ENCODE measurements at regions not wholly inside any gene's neighbourhood (a gene's known extent, or its start where the extent isn't known, plus 50 kb on each side); places are given as distances from the start of the nearest gene placed in this dataset.

GRCh38 chr16:74232806-74233465 is 63.7 kb upstream of the PSMD7 start:
- DNase-seq, result no peak

DNA sequence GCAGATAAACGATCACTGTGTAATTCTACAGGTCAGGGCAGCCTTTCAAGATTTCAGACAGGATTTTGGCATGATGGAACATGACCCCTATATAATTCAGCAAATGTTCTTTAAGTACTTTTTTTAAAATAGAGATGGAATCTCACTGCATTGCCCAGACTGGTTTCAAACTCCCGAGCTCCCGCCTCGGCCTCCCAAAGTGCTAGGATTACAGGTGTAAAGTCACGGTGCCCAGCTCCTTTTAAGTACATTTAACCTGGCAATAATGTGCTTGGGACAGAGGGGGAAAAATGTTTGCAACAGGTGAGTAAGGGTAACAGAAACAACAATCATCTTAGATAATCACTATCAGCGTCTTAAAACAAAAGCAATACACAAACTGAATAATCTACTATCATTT is 66.5 kb upstream of the PSMD7 start:
- DNase-seq, result no peak

- DNase-seq, result peak; percentile 13
Measured at GRCh38 chr16:74226338-74226954, 70.2 kb upstream of the PSMD7 start.

GRCh38 chr16:74224828-74225612 is 71.6 kb upstream of the PSMD7 start:
- no peak for DNase-seq

- DNase-seq, result no peak
Measured at GRCh38 chr16:74221828-74222227, 74.8 kb upstream of the PSMD7 start.

DNA sequence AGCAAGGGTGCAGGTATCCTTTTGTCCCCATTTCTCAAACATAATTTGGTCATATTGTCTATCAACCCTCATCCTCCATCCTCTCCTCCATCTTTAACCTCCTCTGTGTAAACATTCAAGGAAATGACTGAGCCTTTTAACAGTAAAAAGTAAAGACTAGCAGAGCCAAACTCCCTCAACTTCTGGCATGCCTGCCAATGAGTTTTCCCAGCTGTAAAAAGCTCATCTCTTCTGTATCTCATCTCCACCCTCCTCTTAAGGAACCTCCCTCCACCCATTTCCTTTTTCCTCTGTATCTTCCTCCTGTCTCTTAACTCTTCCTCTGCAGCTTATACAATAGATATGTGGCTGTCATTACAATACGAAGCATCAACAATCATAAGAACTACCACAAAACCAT is 76.9 kb upstream of the PSMD7 start:
- no peak for DNase-seq

GRCh38 chr16:74218871-74219270 is 77.7 kb upstream of the PSMD7 start:
- DNase-seq, result no peak

DNA sequence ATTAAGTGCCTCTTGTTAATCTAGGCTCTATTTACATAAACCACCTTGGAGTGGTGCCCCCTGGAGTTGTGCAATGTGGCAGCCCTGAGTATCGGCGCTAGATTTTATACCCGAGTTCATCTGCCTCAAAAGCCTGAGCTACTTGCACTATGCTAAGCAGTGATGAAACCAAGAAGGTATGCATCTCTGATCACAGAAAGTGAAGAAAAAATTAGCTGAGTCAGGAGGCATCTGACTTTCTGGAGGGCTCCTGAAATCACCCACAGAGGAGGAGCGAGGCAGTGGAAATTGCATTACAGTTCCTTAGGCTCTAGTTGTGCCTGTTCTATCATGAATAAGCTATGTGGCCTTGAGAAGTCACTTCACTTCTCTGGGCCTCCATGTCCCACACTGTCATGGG is 80.3 kb upstream of the PSMD7 start:
- DNase-seq, result no peak

DNA sequence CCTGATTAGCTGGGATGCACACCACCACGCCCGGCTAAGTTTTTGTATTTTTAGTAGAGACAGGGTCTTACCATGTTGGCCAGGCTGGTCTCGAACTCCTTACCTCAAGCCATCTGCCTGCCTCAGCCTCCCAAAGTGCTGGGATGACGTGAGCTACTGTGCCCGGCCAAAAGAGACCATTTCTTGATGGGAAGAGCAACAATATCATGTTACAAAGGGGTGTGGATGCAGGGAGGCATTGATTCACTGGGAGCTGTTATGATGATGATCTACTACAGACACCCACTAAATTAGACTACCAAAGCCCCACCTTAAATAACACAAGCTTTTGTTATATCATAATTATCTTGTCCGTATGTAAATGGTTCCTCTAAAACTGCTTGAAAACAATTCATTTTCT is 81.4 kb upstream of the PSMD7 start:
- DNase-seq, result no peak

- DNase-seq, result no peak
Measured at GRCh38 chr16:74213372-74213771, 83.2 kb upstream of the PSMD7 start.

- no peak for DNase-seq
Measured at GRCh38 chr16:74210245-74210644, 86.4 kb upstream of the PSMD7 start.

GRCh38 chr16:74202009-74202408 is 94.6 kb upstream of the PSMD7 start:
- no peak for DNase-seq

GRCh38 chr16:74201576-74201975 is 95.0 kb upstream of the PSMD7 start:
- no peak for DNase-seq

DNA sequence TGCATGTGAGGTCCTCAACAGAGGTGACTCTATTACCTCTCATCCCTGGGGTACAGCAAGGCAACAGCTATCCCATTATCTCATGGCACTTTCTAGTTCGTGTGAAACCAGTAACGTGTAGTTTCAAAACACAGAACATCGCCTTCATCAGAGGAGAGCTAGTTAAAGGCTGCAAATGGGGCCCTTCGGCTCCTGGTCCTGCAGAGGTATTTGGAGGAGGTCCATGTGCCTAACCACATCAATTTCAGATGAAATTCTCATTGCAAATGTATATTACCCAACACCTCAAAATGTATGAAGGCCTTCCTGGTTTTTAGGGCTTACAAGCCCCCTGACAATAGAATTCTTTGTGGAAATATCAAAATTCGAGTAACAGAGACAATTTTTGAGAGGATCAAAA is 95.7 kb upstream of the PSMD7 start:
- no peak for DNase-seq

- DNase-seq, result no peak
Measured at GRCh38 chr16:74199842-74200124, 96.8 kb upstream of the PSMD7 start.

- no peak for DNase-seq
Measured at GRCh38 chr16:74199066-74199841, 97.4 kb upstream of the PSMD7 start.

GRCh38 chr16:74192281-74192797 is 104.3 kb upstream of the PSMD7 start:
- no peak for DNase-seq

DNA sequence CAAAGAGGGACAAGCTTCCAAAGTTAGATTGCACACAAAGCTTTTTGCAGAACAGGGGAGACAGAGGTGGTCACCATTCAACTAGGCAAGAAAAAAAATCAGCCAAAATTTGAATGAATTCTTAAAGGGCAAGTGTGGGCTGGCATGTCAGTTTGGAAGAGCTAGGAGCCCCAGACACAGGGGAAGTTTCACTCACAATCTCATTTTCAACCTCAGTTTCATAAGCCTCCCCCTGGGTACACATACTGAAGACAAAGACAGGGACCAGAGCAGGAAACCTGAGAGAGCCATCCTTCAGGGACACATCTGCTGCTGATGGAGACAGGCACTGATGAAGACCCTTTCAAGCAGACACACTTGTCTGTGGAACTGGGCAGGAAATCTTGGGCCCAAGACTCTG is 106.3 kb upstream of the PSMD7 start:
- no peak for DNase-seq

GRCh38 chr16:74188856-74189255 is 107.8 kb upstream of the PSMD7 start:
- no peak for DNase-seq

GRCh38 chr16:74186561-74186971 is 110.0 kb upstream of the PSMD7 start:
- peak; percentile 88 for DNase-seq

- DNase-seq, result no peak
Measured at GRCh38 chr16:74184839-74185238, 111.8 kb upstream of the PSMD7 start.

GRCh38 chr16:74183601-74184360 is 112.8 kb upstream of the PSMD7 start:
- DNase-seq, result no peak
